Stimulated activated naive CD8-positive, alpha-beta T cell treated with anti-CD3 and anti-CD28 coated beads, Interleukin-15, Interleukin-2, amounts not matched to agents 100 U/mL and 50 U/mL, for 24 hours (primary cell): ENCODE measurements at regions not wholly inside any gene's neighbourhood (a gene's known extent, or its start where the extent isn't known, plus 50 kb on each side); places are given as distances from the start of the nearest gene placed in this dataset.

Source experiments
- ATAC-seq: fragments of 150-1000 bp; cut with Tn5 transposase; one replicate; pipeline ENCODE4 v1.10.0; 2021
- DNase-seq: peaks from one replicate; pipeline ENCODE4 v3.0.0; 2021

- DNase-seq (no peak), ATAC-seq (no peak)
These were observed 60.6 kb downstream of the ARL6IP4 start for GRCh38 chr12:123041042-123041531.

- DNase-seq: no peak
- no peak for ATAC-seq
These were observed 59.6 kb downstream of the ARL6IP4 start for GRCh38 chr12:123040106-123040505.

GRCh38 chr12:123038966-123039365, 58.5 kb downstream of the ARL6IP4 start:
- ATAC-seq (no peak), DNase-seq (no peak)

- DNase-seq (no peak), ATAC-seq (no peak)
These were observed 58.0 kb downstream of the ARL6IP4 start for GRCh38 chr12:123038486-123038885.

GRCh38 chr12:123037791-123038190, 57.3 kb downstream of the ARL6IP4 start:
- DNase-seq: no peak

GRCh38 chr12:123036466-123037285, 56.2 kb downstream of the ARL6IP4 start:
- ATAC-seq (no peak), DNase-seq (no peak)

More at GRCh38 chr12:123037791-123038190, 57.3 kb downstream of the ARL6IP4 start:
- ATAC-seq: no peak

GRCh38 chr12:123035841-123036240, 55.4 kb downstream of the ARL6IP4 start:
- DNase-seq (no peak), ATAC-seq (no peak)

GRCh38 chr12:123034865-123035264, 54.4 kb downstream of the ARL6IP4 start:
- ATAC-seq: peak; percentile 95

GRCh38 chr12:123034022-123034541, 53.6 kb downstream of the ARL6IP4 start:
- ATAC-seq (no peak), DNase-seq (peak; percentile 22)

More at GRCh38 chr12:123034865-123035264, 54.4 kb downstream of the ARL6IP4 start:
- DNase-seq: peak; percentile 16

- no peak for ATAC-seq
- DNase-seq: no peak
These were observed 53.0 kb downstream of the ARL6IP4 start for GRCh38 chr12:123033392-123034021.

GRCh38 chr12:123032736-123033391, 52.4 kb downstream of the ARL6IP4 start:
- DNase-seq: no peak
- ATAC-seq: no peak
